Smooth muscle cell (in vitro differentiated cells): ENCODE measurements at regions not wholly inside any gene's neighbourhood (a gene's known extent, or its start where the extent isn't known, plus 50 kb on each side); places are given as distances from the start of the nearest gene placed in this dataset.

Experiments used
- DNase-seq: peaks from one replicate; lab custom pipeline; 2025; ENCODE audit not compliant: unreplicated experiment; lab: John Stamatoyannopoulos, UW
- H2AFZ ChIP-seq: fragments of 200-600 bp; sonication (generic); 2 replicates; pipeline ENCODE4 v1.6.0; 2016; ENCODE audit warnings: antibody characterized with exemption, low read depth, mild to moderate bottlenecking
- H3F3A ChIP-seq: fragments of 200-600 bp; sonication (generic); 2 replicates; pipeline ENCODE4 v1.6.0; 2017; ENCODE audit warnings: antibody characterized with exemption, low read depth
- H3K27ac ChIP-seq: fragments of 200-600 bp; sonication (generic); 2 replicates; pipeline ENCODE4 v1.5.1; 2016; ENCODE audit warnings: low read depth, mild to moderate bottlenecking
- H3K27me3 ChIP-seq: fragments of 200-600 bp; sonication (generic); 2 replicates; pipeline ENCODE4 v1.6.1; 2016; ENCODE audit warnings: low read depth, mild to moderate bottlenecking
- H3K36me3 ChIP-seq: fragments of 200-600 bp; sonication (generic); 2 replicates; pipeline ENCODE4 v1.5.1; 2016; ENCODE audit warnings: low read depth
- H3K4me1 ChIP-seq: fragments of 200-600 bp; sonication (generic); 2 replicates; pipeline ENCODE4 v1.5.1; 2016; ENCODE audit warnings: low read depth
- H3K4me2 ChIP-seq: fragments of 200-600 bp; sonication (generic); 2 replicates; pipeline ENCODE4 v1.6.0; 2016; ENCODE audit warnings: mild to moderate bottlenecking
- H3K4me3 ChIP-seq: fragments of 200-600 bp; sonication (generic); 2 replicates; pipeline ENCODE4 v1.5.1; 2016; ENCODE audit warnings: mild to moderate bottlenecking
- H3K79me2 ChIP-seq: fragments of 200-600 bp; sonication (generic); 2 replicates; pipeline ENCODE4 v1.6.0; 2016; ENCODE audit warnings: low read depth, mild to moderate bottlenecking
- H3K9ac ChIP-seq: fragments of 200-600 bp; sonication (generic); 2 replicates; pipeline ENCODE4 v1.6.0; 2016; ENCODE audit warnings: low read depth
- H3K9me3 ChIP-seq: fragments of 200-600 bp; sonication (generic); replicated peaks from 2 replicates; pipeline ENCODE4 v1.5.1; 2016; ENCODE audit warnings: low read depth
- H4K20me1 ChIP-seq: fragments of 200-600 bp; sonication (generic); 2 replicates; pipeline ENCODE4 v1.6.0; 2016; ENCODE audit warnings: low read depth
- CTCF ChIP-seq: fragments of 200-600 bp; sonication (generic); IDR thresholded peaks from 2 replicates; pipeline ENCODE4 v1.5.1; 2017; ENCODE audit warnings: borderline replicate concordance, mild to moderate bottlenecking, antibody characterized with exemption; ENCODE audit not compliant: insufficient read depth, poor library complexity, severe bottlenecking
- WGBS: methylation state at CpG from one replicate; pipeline ENCODE4 v1.1.7; 2016; ENCODE audit warnings: low lambda C conversion rate; 5-methylcytosine and 5-hydroxymethylcytosine counted together

- Histone ChIP-seq H3K27ac (no peak overlapping the region), H3K9ac (no peak overlapping the region), H3K4me1 (peaks cover 2% of the 10 kb centered on the region), H3F3A (no peaks in the 10 kb centered on the region), H3K4me3 (no peak overlapping the region), H3K9me3 (no peaks in the 10 kb centered on the region), H3K4me2 (no peak overlapping the region), H3K27me3 (no peaks in the 10 kb centered on the region), H3K79me2 (no peaks in the 10 kb centered on the region), H3K36me3 (no peaks in the 10 kb centered on the region), H4K20me1 (no peaks in the 10 kb centered on the region), H2AFZ (no peak overlapping the region)
- 55% methylated on average over 1 of the region's 1 CpG for WGBS
- no peak for TF ChIP-seq CTCF
- DNase-seq = no peak
Measured at GRCh38 chr4:13306356-13306755, 177.8 kb downstream of the RAB28 start.

- Histone ChIP-seq H3K4me1 (no peaks in the 10 kb centered on the region), H3K27ac (no peak overlapping the region), H3F3A (no peaks in the 10 kb centered on the region), H3K4me2 (no peak overlapping the region), H3K9me3 (no peaks in the 10 kb centered on the region), H2AFZ (no peak overlapping the region), H3K4me3 (no peak overlapping the region), H3K9ac (no peak overlapping the region), H3K27me3 (no peaks in the 10 kb centered on the region), H3K36me3 (no peaks in the 10 kb centered on the region), H4K20me1 (no peaks in the 10 kb centered on the region), H3K79me2 (no peaks in the 10 kb centered on the region)
- WGBS = 100% methylated on average over 2 of the region's 2 CpGs
- no peak for DNase-seq
- no peak for TF ChIP-seq CTCF
Measured at GRCh38 chr4:13302876-13303275, 181.3 kb downstream of the RAB28 start.

GRCh38 chr4:13299343-13299742 is 184.8 kb downstream of the RAB28 start:
- Histone ChIP-seq H3K4me1 (no peaks in the 10 kb centered on the region), H2AFZ (no peak overlapping the region), H3K9ac (no peak overlapping the region), H3F3A (no peaks in the 10 kb centered on the region), H3K27me3 (no peaks in the 10 kb centered on the region), H3K79me2 (no peaks in the 10 kb centered on the region), H3K4me2 (no peak overlapping the region), H4K20me1 (no peaks in the 10 kb centered on the region), H3K9me3 (no peaks in the 10 kb centered on the region), H3K36me3 (no peaks in the 10 kb centered on the region), H3K27ac (no peak overlapping the region), H3K4me3 (no peak overlapping the region)
- no peak for TF ChIP-seq CTCF
- 92% methylated on average over 2 of the region's 2 CpGs for WGBS
- DNase-seq = no peak

GRCh38 chr4:13298655-13299054 is 185.5 kb downstream of the RAB28 start:
- H3F3A ChIP-seq = no peaks in the 10 kb centered on the region
- H2AFZ ChIP-seq = no peak overlapping the region
- no peaks in the 10 kb centered on the region for H3K36me3 ChIP-seq
- DNase-seq = no peak
- WGBS = 95% methylated on average over 15 of the region's 15 CpGs
- H3K79me2 ChIP-seq = no peaks in the 10 kb centered on the region
- no peak overlapping the region for H3K9ac ChIP-seq
- TF ChIP-seq CTCF = no peak
- no peak overlapping the region for H3K4me2 ChIP-seq
- no peak overlapping the region for H3K4me3 ChIP-seq
- H3K4me1 ChIP-seq = no peaks in the 10 kb centered on the region
- H3K27ac ChIP-seq = no peak overlapping the region
- H3K27me3 ChIP-seq = no peaks in the 10 kb centered on the region
- no peaks in the 10 kb centered on the region for H3K9me3 ChIP-seq
- H4K20me1 ChIP-seq = no peaks in the 10 kb centered on the region
